Activated CD4-positive, CD25-positive, alpha-beta regulatory T cell treated with anti-CD3 and anti-CD28 coated beads, Interleukin-2, amount 50 U/mL, for 16 hours (primary cell): ENCODE measurements at regions not wholly inside any gene's neighbourhood (a gene's known extent, or its start where the extent isn't known, plus 50 kb on each side); places are given as distances from the start of the nearest gene placed in this dataset.

Source experiments
- DNase-seq: peaks from one replicate; pipeline ENCODE4 v3.0.0-alpha.2; 2020; ENCODE audit warnings: low read depth, low spot score

DNA sequence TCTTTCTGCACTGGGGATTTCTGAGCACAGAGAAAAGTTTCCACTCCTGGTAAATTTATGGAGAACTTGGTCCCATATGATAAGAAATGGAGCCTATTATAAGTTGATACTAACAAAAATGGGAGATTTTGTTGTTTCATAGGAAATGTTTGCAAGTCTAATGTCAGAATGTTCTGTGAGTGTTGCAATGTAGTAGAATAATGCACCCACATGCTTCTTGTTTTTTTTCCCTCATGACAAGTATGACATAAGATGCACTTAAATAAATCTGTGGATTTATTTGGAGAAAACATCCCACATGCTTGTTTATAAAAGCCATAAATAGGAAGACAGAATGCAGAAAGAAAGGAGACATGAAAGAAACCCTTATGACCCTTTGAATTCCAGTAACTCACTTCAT, 50.8 kb upstream of the KCNJ6 start:
- DNase-seq: no peak

GRCh38 chr21:37968744-37969143, 52.5 kb upstream of the KCNJ6 start:
- no peak for DNase-seq

- DNase-seq: no peak
Observed at GRCh38 chr21:37970548-37970947, 54.3 kb upstream of the KCNJ6 start.

GRCh38 chr21:37971390-37971950, 55.2 kb upstream of the KCNJ6 start:
- no peak for DNase-seq

DNA sequence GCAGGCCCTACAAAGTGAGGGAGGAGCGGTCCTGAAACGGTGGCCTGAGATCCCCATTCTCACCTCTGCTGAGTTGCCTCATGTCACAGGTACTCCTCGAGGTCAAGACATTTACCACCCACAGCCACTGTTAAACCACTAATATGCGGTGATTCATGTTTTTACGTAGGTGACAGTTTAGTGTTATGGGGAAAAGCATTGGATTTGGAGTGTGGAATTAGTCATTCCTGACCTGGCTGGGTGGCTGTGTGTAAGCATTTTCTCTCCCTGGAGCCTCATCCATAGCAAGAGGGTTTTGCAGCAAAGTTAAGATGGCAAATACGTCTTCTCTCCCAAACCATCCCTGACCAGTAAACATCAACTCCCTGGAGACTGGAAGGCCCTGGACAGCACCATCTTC, 57.8 kb upstream of the KCNJ6 start:
- no peak for DNase-seq

DNA sequence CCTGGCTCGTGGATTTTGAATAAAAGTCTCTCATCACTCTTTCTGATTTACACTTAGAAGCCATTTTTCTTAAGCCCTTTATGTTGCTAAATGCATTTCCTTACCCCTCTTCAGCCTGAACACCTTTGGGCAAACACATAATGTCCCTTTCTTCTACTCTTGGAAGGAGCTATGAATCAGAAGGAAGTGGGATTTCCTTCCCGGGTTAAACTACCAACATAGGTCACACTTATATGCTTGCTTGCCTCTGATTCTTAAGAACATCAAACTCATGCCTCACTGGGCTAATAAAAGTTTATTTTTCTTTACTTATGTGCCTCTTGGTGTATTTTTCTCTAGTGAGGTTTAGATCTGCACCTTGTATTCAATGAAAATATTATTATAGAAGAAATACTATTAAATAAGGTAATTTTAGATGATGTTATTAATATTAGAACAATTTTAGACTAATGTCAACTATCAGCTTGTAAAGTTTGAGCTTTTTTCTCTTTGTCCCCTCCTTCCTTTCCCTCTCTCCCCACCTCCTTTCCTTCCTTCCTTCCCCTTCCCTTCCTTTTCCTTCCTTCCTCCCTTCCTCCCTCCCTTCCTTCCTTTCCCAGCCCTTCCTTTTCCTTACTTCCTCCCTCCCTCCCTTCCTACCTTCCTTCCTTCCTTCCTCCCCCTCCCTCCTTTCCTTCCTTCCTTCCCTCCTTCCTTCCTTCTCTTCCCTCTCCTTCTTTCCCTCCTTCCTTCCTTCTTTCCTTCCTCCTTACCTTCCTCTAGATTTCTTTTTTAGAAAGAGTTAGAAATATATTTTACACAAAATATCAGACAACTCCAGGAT, 66.5 kb upstream of the KCNJ6 start:
- DNase-seq: no peak

DNA sequence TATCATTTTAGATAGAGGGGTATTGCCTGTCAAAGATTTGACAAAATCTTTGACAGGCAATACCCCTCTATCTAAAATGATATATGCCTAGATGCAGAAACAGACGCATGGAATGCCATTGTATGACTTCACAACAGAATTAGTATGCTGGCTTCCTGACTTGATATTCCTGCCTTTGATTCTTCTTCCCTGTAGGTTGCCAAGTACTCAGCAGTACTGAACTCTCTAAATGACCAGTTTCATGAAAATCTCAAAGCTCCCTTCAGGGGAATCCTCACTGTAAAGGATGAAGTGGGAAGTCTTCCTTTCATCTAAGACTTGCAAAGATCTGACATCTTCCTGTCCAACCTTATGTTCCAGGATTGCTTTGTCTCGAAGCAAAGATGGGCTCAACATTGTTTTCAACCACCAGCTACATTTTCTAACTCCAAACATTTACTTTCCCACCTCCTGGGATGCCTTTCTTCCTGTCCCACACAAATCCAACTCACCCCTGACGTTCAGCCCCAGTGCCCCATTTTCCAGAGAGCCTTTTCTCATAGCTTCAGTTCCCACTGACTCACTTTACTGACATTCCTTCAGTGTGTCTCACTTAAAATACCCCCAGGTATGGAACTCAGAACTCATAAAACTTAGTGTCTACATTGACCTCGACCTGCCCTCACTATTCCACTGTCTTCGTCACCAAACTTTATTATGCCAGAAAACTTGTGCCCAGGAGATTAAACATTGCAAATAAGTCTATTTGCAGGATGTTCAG, 67.3 kb upstream of the KCNJ6 start:
- DNase-seq: no peak

DNA sequence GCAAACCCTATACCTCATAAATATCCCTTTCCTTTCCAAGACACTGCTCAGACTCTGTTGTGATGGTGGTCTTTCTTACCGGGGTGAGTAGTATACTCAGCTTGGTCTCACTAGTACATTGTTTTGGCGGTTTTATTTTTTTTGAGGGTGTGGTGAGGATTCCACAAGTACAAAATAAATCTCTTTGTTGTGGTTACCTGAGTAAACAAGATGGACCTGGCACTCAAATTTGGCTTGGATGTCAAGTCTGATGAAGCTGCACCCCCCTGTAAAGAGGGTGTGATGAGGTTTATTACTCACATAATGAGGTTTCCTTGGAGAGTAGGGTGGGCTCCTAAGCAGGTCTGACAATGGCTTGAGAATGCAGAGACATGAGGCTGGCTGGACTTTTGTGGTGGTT, 68.2 kb upstream of the KCNJ6 start:
- no peak for DNase-seq

- DNase-seq: no peak
Observed at GRCh38 chr21:37986000-37986399, 69.7 kb upstream of the KCNJ6 start.

- no peak for DNase-seq
Observed at GRCh38 chr21:37986751-37987399, 70.6 kb upstream of the KCNJ6 start.

DNA sequence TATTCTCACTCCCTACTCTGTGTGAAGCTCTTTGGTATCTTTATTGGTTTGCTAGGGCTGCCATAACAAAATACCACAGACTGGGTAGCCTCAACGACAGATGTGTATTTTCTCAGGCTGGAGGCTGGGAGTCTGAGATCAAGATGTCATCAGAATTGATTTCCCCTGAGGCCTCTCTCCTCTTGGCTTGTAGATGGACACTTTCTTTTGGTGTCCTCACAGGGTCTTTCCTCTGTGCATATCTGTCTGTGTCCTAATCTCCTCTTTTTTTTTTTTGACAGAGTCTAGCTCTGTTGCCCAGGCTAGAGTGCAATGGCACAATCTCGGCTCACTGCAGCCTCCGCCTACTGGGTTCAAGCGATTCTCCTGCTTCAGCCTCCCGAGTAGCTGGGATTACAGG, 71.4 kb upstream of the KCNJ6 start:
- DNase-seq: no peak

DNA sequence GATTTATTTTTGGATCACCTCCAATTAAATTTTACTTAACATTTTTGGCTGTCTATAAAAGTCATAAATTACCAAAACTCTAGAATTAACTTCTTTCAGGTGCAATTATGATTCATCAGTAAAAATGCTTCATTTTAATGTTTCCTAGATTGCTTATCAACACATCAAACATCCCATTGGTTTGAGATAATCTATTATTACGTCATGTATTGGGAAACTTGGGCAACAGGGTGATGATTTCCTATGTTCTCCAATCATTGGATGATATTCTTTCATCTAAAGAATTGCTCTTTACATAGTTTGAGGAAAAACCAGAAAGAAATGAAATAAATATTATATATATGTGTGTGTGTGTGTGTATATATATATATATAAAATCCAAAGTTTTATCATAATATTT, 76.8 kb upstream of the KCNJ6 start:
- no peak for DNase-seq

DNA sequence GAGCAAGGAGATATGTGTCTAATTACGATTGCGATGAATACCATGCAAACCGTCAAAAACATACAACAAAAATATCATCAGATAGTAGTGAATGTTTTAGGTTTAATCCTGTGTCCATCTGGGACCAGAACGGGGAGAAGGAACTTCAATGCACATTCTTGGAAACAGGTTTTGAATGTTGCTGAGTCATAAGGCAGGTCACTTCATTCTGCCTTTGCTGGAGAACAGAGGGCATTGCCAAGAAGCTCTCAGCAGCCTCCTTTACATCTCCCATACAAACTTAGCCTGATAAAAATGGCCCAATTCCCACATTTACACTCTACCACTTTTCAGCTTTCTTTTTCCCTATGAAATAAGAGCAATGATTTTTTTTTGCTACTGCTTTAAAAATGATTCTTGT, 78.0 kb upstream of the KCNJ6 start:
- DNase-seq: no peak

DNA sequence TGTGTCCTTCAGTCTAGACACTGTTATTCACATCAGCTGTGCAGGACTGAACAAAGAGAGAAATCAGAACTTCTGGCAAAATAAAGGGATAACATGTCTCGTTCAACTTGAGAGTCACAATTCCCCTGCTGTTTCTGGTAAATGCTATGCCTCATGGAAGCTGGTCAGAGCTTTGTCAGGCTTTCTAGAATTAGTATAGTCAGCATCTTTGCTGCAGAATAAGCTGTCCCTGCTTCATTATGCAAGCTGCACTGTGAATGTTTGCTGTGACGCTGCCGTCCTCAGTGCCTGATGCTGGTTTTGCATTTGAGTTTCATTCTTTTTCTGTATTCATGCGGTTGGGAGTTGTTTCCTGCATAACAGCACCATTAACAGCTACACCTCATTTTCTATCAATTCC, 96.4 kb upstream of the KCNJ6 start:
- no peak for DNase-seq

GRCh38 chr21:38013741-38014140, 97.5 kb upstream of the KCNJ6 start:
- DNase-seq: no peak

- DNase-seq: no peak
Observed at GRCh38 chr21:38014298-38014697, 98.0 kb upstream of the KCNJ6 start.

- no peak for DNase-seq
Observed at GRCh38 chr21:38027901-38028498, 111.7 kb upstream of the KCNJ6 start.

GRCh38 chr21:38032082-38032801, 116.0 kb upstream of the KCNJ6 start:
- DNase-seq: no peak

DNA sequence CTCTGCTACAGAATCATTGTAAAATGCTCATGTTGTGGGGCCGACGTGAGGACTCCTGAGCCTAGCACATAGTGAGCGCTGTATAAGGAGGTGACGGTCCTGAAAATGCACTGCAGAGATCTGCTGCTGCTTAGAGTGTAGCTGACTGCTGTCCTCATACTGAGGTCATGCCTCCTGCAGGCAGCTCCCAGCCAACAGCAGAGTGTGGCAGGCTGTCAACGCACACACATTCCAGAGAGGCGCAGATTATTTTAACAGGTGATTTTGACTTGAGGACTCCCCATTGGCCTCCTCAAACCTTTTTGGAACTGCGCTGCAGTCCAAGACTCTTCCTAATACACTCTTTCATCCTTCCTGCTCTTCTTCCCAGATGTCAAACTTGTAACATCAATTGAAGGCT, 119.8 kb upstream of the KCNJ6 start:
- no peak for DNase-seq

DNA sequence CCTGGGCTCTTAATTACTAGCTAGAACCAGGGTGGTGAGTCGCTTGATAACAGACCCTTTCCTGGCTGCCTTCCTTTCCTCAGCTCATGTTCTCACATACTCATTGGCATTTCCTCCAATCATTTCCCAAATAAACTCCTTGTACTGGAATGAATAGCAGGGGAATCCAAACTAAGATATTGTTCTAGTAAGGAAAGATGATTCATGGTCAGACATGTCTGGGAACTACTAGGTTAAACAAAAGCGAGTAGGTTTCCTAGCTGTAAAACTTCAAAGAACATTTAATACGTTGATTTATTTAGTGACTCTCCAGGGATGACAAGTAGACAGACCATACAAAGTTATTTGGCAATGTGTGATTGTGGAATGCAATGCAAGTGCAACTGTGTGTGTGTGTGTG, 121.2 kb upstream of the KCNJ6 start:
- no peak for DNase-seq

GRCh38 chr21:38039369-38039768, 123.1 kb upstream of the KCNJ6 start:
- DNase-seq: no peak
